ENCODE measurements at regions not wholly inside any gene's neighbourhood (a gene's known extent, or its start where the extent isn't known, plus 50 kb on each side); places are given as distances from the start of the nearest gene placed in this dataset.
"Not testable (repeated sequence)": the region's sequence is repeated elsewhere in the genome, so short reads cannot be mapped to it uniquely, and the experiment has no call there.

DNA sequence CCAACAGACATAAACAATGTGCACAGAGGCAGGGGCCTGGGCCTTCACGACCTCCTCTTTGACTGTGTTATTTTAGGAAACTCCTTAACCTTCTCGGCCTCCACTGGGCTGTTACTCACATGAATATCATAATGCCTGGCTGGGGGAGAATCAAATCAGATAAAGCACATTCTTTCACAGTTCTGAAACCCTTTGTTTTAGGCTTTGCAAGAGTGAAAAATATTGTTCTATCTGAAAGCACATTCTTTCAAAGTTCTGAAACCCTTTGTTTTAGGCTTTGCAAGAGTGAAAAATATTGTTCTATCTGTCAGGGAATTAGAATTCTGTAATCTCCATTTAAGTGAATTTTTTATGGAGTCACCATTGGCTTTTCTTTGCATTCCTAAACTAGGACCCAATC is 50.7 kb upstream of the SYNDIG1 start:
- H3K79me2 ChIP-seq (ENCODE audit: insufficient read depth, low read length): no peaks in the 10 kb centered on the region
- H3K27ac ChIP-seq (ENCODE audit: low read depth, low read length): no peak overlapping the region
- H3K36me3 ChIP-seq (ENCODE audit: insufficient read depth, low read length): no peaks in the 10 kb centered on the region
- no peaks in the 10 kb centered on the region for H3K9me3 ChIP-seq (ENCODE audit: insufficient read depth, low read depth, low read length)
- H3K36me3 Mint-ChIP-seq (ENCODE audit: low read depth, unreplicated experiment): peaks cover 4% of the 10 kb centered on the region
- peaks cover 8% of the 10 kb centered on the region for H3K4me1 ChIP-seq (ENCODE audit: insufficient read depth, low read length)
- peaks cover under 1% of the 10 kb centered on the region for H3K27me3 ChIP-seq (ENCODE audit: insufficient read depth, low read length)
- H3K4me3 ChIP-seq (ENCODE audit: insufficient read depth, low read depth, low read length): no peak overlapping the region
- peaks cover 5% of the 10 kb centered on the region for H3K4me1 Mint-ChIP-seq (ENCODE audit: low read depth, unreplicated experiment)
- H3K27ac Mint-ChIP-seq (ENCODE audit: unreplicated experiment): no peak overlapping the region
- FAIRE-seq (no peak), DNase-seq (ENCODE audit: low read depth) (no peak)
- H3K27me3 Mint-ChIP-seq (ENCODE audit: low read depth, unreplicated experiment): peaks cover 6% of the 10 kb centered on the region
- H2AFZ ChIP-seq (ENCODE audit: low read depth, low read length): peak overlapping the region; percentile 10
- H3K9ac ChIP-seq (ENCODE audit: low read length): no peak overlapping the region
- peaks cover 12% of the 10 kb centered on the region for H3K9me3 Mint-ChIP-seq (ENCODE audit: unreplicated experiment)
- no peak overlapping the region for H3K4me3 Mint-ChIP-seq (ENCODE audit: unreplicated experiment)
- TF ChIP-seq, protein P1, sequence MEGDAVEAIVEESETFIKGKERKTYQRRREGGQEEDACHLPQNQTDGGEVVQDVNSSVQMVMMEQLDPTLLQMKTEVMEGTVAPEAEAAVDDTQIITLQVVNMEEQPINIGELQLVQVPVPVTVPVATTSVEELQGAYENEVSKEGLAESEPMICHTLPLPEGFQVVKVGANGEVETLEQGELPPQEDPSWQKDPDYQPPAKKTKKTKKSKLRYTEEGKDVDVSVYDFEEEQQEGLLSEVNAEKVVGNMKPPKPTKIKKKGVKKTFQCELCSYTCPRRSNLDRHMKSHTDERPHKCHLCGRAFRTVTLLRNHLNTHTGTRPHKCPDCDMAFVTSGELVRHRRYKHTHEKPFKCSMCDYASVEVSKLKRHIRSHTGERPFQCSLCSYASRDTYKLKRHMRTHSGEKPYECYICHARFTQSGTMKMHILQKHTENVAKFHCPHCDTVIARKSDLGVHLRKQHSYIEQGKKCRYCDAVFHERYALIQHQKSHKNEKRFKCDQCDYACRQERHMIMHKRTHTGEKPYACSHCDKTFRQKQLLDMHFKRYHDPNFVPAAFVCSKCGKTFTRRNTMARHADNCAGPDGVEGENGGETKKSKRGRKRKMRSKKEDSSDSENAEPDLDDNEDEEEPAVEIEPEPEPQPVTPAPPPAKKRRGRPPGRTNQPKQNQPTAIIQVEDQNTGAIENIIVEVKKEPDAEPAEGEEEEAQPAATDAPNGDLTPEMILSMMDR (IDR thresholded peaks at IDR 0.05; ENCODE audit: insufficient read depth, low read depth, low read length): no peak
- TF ChIP-seq EZH2 (IDR thresholded peaks at IDR 0.05; ENCODE audit: insufficient read depth, low read length): no peak
- H4K20me1 ChIP-seq (ENCODE audit: insufficient read depth, low read length): no peaks in the 10 kb centered on the region
- H3K4me2 ChIP-seq (ENCODE audit: low read length): no peak overlapping the region

DNA sequence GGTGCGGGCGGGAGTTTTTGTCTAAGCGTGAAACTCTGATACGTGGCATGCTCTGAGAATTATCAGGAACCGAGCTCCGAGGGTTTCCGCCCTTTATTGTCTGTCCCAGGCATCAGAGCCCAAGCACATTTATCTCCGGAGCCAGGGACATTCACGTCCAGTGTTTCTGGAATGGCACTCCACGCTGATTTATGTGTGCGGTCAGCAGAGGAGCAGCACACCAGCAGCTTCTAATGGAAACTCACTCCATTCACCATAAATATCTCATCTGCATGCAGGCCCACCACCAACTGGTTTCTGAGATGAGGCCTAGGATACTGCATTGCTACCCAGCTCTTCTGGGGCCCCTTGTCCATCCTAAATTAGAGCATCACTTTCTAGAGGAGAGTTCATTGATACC is 51.9 kb upstream of the SYNDIG1 start:
- peaks cover 8% of the 10 kb centered on the region for H3K4me1 ChIP-seq (ENCODE audit: insufficient read depth, low read length)

DNA sequence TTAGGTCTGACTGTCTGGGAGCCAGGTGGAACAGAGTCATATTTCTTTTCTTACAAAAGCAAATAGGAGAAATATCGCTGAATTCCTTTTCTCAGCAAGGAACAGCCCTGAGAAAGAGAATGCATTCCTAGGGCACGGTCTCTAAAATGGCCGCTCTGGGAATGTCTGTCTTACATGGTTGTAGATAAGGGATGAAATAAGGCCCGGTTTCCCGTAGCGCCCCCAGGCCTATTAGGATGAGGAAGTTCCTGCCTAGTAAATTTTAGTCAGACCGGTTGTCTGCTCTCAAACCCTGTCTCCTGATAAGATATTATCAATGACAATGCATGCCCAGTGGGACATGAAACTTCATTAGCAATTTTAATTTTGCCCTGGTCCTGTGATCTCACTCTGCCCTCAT is 54.0 kb upstream of the SYNDIG1 start:
- not testable (repeated sequence) for H3K9ac ChIP-seq (ENCODE audit: low read length); DNase-seq (ENCODE audit: low read depth); FAIRE-seq; H3K4me3 ChIP-seq (ENCODE audit: insufficient read depth, low read depth, low read length); H2AFZ ChIP-seq (ENCODE audit: low read depth, low read length); H3K27ac Mint-ChIP-seq (ENCODE audit: unreplicated experiment); H3K4me1 ChIP-seq (ENCODE audit: insufficient read depth, low read length); H3K27me3 Mint-ChIP-seq (ENCODE audit: low read depth, unreplicated experiment); H3K27me3 ChIP-seq (ENCODE audit: insufficient read depth, low read length); H3K36me3 ChIP-seq (ENCODE audit: insufficient read depth, low read length); H3K4me3 Mint-ChIP-seq (ENCODE audit: unreplicated experiment); H3K9me3 ChIP-seq (ENCODE audit: insufficient read depth, low read depth, low read length); H3K4me2 ChIP-seq (ENCODE audit: low read length); H4K20me1 ChIP-seq (ENCODE audit: insufficient read depth, low read length); H3K27ac ChIP-seq (ENCODE audit: low read depth, low read length); H3K36me3 Mint-ChIP-seq (ENCODE audit: low read depth, unreplicated experiment); H3K79me2 ChIP-seq (ENCODE audit: insufficient read depth, low read length); H3K4me1 Mint-ChIP-seq (ENCODE audit: low read depth, unreplicated experiment)
- peaks cover 20% of the 10 kb centered on the region for H3K9me3 Mint-ChIP-seq (ENCODE audit: unreplicated experiment)

More for the DNA sequence above, 51.9 kb upstream of the SYNDIG1 start:
- Histone ChIP-seq H3K9me3 (ENCODE audit: insufficient read depth, low read depth, low read length) (no peaks in the 10 kb centered on the region), H3K4me2 (ENCODE audit: low read length) (no peak overlapping the region), H3K4me3 (ENCODE audit: insufficient read depth, low read depth, low read length) (no peak overlapping the region), H3K79me2 (ENCODE audit: insufficient read depth, low read length) (no peaks in the 10 kb centered on the region), H3K36me3 (ENCODE audit: insufficient read depth, low read length) (no peaks in the 10 kb centered on the region), H3K9ac (ENCODE audit: low read length) (no peak overlapping the region), H2AFZ (ENCODE audit: low read depth, low read length) (no peak overlapping the region), H3K27ac (ENCODE audit: low read depth, low read length) (no peak overlapping the region), H3K27me3 (ENCODE audit: insufficient read depth, low read length) (no peaks in the 10 kb centered on the region), H4K20me1 (ENCODE audit: insufficient read depth, low read length) (no peaks in the 10 kb centered on the region)
- peaks cover 4% of the 10 kb centered on the region for H3K36me3 Mint-ChIP-seq (ENCODE audit: low read depth, unreplicated experiment)
- DNase-seq (ENCODE audit: low read depth) (no peak), FAIRE-seq (no peak)
- no peak overlapping the region for H3K4me3 Mint-ChIP-seq (ENCODE audit: unreplicated experiment)
- H3K27me3 Mint-ChIP-seq (ENCODE audit: low read depth, unreplicated experiment): no peaks in the 10 kb centered on the region
- H3K9me3 Mint-ChIP-seq (ENCODE audit: unreplicated experiment): peaks cover 16% of the 10 kb centered on the region
- H3K27ac Mint-ChIP-seq (ENCODE audit: unreplicated experiment): no peak overlapping the region
- H3K4me1 Mint-ChIP-seq (ENCODE audit: low read depth, unreplicated experiment): peaks cover 5% of the 10 kb centered on the region
- no peak for TF ChIP-seq EZH2 (IDR thresholded peaks at IDR 0.05; ENCODE audit: insufficient read depth, low read length)
- TF ChIP-seq, protein P1 (IDR thresholded peaks at IDR 0.05; ENCODE audit: insufficient read depth, low read depth, low read length): no peak
